ENCODE measurements at regions not wholly inside any gene's neighbourhood (a gene's known extent, or its start where the extent isn't known, plus 50 kb on each side); places are given as distances from the start of the nearest gene placed in this dataset.
A peak's percentile ranks its signal among the peaks of the same experiment; 100 is the strongest.
"Not testable (repeated sequence)": the region's sequence is repeated elsewhere in the genome, so short reads cannot be mapped to it uniquely, and the experiment has no call there.

- no peak for DNase-seq (ENCODE audit: low read depth)
- no peak overlapping the region for H3K4me3 ChIP-seq (ENCODE audit: low read length)
- no peak for TF ChIP-seq CTCF (conservative IDR thresholded peaks at IDR 0.05; ENCODE audit: low read length)
These were observed 101.6 kb upstream of the ITPRID2 start for GRCh38 chr2:181789827-181790448.

GRCh38 chr2:181790716-181791649 lies 100.5 kb upstream of the ITPRID2 start:
- peak; percentile 86 for DNase-seq (ENCODE audit: low read depth)
- no peak for TF ChIP-seq CTCF (conservative IDR thresholded peaks at IDR 0.05; ENCODE audit: low read length)
- no peak overlapping the region for H3K4me3 ChIP-seq (ENCODE audit: low read length)

- TF ChIP-seq CTCF (conservative IDR thresholded peaks at IDR 0.05; ENCODE audit: low read length), result no peak
- H3K4me3 ChIP-seq (ENCODE audit: low read length), result no peak overlapping the region
- no peak for DNase-seq (ENCODE audit: low read depth)
These were observed 98.6 kb upstream of the ITPRID2 start for GRCh38 chr2:181792906-181793305.

- DNase-seq (ENCODE audit: low read depth), result no peak
These were observed 93.5 kb upstream of the ITPRID2 start for GRCh38 chr2:181798022-181798421.

GRCh38 chr2:181802300-181802699 lies 89.2 kb upstream of the ITPRID2 start:
- not testable (repeated sequence) for H3K4me3 ChIP-seq (ENCODE audit: low read length); DNase-seq (ENCODE audit: low read depth)

More at GRCh38 chr2:181798022-181798421, 93.5 kb upstream of the ITPRID2 start:
- TF ChIP-seq CTCF (conservative IDR thresholded peaks at IDR 0.05; ENCODE audit: low read length), result no peak
- no peak overlapping the region for H3K4me3 ChIP-seq (ENCODE audit: low read length)

- not testable (repeated sequence) for DNase-seq (ENCODE audit: low read depth); H3K4me3 ChIP-seq (ENCODE audit: low read length)
These were observed 87.4 kb upstream of the ITPRID2 start for GRCh38 chr2:181803903-181804799.

GRCh38 chr2:181805228-181806038 lies 86.1 kb upstream of the ITPRID2 start:
- DNase-seq (ENCODE audit: low read depth), result peak; percentile 88
- no peak for TF ChIP-seq CTCF (conservative IDR thresholded peaks at IDR 0.05; ENCODE audit: low read length)
- H3K4me3 ChIP-seq (ENCODE audit: low read length), result no peak overlapping the region

All from AG10803 (cell line).